GM18907 (cell line): ENCODE measurements at regions not wholly inside any gene's neighbourhood (a gene's known extent, or its start where the extent isn't known, plus 50 kb on each side); places are given as distances from the start of the nearest gene placed in this dataset.

Experiments used
- ATAC-seq: cut with Tn5 transposase; IDR thresholded peaks from one replicate; pipeline ENCODE4 v1.9.1; 2021; ENCODE audit warnings: mild to moderate bottlenecking, moderate library complexity; ENCODE audit not compliant: unreplicated experiment

DNA sequence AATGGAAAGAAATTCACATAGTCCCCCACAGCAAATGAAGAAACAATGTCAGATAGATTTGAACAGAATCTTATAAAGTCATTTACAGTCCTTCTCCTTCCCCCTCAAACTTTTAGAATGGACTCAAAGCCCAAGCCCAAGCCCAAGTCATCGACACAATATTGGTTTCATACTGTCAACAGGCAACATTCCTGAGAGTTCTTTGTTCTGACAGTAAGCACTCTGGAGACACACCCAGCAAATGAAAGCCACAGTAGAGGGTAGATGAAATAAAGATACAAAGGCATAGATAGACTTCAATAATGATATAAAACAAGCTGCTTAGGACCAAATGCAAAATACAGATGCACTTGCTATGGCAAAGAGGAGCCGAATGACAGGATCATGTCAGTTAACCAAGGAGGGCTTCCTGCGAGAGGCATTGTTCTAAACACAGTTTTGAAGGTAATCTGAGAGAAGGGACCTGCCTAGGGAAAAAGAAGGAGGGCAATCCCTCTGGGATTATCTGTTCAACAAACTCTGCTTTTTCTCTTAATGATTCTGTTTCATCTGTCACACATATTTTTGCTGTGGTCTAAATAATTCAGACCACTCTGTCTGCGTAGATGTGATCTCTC is 97.1 kb upstream of the MAP4K3 start:
- ATAC-seq, result no peak

DNA sequence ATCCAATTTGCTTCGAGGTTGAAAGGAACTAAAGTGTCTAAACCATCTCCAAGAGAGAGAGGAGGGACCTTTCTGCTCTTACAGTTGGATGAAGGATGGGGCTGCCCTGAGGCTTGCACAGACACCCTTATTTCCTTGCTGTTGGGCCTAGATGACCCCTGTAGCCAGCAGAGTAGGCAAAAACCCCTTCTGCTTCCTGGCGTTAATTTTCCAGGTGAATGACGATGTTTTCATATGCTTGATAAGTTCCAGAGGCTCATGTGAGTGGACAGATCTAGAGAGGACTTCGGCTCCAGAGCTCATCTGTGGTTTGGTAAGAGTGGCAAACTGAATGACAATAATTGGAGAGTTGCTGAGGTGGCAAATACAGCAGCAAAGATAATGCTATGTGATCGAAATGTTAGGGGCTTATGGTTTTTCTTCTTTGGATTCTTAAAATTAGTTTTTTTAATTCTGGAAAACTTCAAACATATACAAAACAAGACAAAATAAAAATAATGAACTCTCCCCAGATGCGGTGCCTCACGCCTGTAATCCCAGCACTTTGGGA is 98.6 kb upstream of the MAP4K3 start:
- no peak for ATAC-seq

DNA sequence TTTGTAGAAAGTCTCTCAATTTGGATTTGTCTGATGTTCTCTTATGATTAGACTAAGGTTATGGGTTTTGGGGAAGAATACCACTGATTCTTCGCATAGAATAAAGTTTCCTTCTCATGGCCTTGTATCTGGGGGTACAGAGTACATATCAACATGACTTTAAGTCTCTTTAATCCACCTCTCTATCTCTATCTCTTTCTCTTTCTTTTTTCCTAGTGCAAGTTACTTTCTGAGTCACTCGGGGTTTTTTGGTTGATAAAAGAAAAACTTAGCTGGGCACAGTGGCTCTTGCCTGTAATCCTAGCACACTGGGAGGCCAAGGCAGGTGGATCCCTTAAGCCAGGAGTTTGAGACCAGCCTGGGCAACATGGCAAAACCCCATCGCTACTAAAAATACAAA is 100.1 kb upstream of the MAP4K3 start:
- no peak for ATAC-seq

DNA sequence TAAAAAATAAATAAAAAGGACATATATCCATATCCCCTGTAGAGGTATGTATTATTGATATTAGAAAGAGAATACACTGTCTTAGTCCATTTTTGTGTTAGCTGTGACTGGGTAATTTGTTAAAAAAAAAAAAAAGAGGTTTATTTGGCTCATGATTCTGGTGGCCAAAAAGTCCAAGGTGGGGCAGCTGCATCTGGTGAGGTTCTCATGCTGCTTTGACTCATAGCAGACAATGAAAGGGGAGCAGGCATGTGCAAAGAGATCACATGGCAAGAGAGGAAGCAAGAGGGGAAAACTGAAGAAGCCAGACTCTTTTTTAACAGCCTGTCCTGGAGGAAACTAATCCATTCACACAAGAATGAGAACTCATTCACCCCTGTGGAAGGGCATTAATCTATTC is 101.6 kb upstream of the MAP4K3 start:
- no peak for ATAC-seq

DNA sequence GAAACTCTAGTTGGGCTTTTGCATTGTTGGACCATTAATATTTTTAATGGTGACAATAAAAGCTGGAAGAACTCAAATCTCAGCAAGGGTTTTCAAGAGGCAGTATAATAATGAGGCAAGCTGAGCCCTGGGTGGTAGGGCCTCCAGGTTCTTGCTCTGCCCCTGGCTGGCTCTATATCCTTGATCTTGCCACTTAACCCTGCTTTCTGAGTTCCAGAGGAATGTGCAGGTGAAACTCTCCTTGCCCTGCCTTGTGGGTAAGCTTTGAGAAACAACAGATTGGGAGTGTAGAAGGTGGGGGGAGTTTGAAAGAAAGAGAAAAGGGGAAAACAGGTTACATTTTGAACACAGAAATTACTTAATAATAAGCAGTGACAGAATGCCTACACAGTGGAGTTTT is 103.3 kb upstream of the MAP4K3 start:
- no peak for ATAC-seq

DNA sequence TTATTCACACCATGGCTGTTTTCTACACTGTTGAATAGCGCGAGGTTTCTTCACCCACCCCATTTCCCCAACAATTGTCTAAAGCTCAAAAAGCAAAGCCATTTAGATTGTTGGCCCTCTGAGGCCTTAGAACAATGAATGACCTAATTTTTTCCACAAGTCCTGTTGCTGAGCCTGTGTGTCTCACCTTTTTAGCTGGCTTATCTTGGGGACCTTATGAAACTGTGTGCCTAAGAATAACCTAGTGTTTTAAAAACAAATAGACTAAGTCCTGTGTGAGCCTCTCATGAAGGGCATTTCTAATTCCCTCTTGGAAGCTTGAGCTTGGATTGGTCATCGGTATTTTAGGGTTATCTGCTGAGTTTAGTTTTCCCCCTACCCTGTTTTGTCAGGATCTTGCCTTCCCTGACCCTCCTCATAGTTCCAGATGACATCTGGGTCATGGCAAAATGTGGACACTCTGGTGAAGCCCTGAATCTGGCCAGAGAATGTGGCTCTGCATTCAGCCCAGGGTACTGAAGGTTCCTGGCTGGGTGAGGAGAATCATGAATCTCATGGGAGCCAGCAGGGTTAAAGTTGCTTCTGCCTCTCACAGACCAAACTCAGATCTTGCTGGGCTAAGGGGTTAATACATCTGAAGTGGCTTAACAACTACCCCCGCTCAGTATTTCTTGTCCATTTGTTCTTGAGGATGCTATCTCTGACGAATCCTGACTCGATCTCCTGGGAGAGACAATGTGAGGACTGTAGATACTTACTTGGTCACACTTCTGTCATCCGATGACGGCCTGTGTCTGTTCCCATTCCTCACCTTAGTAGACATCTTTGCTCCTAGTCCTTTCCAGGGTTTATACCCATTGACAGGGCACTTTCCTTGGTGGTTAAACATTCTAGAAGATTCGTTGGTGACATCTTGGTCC is 104.2 kb upstream of the MAP4K3 start:
- ATAC-seq, result no peak

DNA sequence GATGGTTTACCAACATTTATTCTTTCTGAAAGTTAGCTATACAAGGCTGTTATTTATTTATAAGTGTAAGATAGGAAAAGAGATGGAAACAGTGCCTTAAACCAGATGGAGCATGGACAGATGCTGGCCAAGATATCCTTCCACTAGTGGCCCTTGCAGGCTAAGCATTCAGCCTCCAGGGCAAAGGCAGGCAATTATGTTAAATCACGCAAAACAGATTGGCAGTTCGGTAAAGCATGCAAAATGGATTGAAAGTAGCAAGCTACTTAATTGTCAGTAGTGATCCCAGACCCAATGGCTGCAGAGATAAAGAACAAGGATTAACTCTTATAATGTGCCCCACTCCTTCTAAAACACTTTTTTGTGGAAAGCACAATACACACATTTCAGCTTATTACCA is 105.4 kb upstream of the MAP4K3 start:
- no peak for ATAC-seq

DNA sequence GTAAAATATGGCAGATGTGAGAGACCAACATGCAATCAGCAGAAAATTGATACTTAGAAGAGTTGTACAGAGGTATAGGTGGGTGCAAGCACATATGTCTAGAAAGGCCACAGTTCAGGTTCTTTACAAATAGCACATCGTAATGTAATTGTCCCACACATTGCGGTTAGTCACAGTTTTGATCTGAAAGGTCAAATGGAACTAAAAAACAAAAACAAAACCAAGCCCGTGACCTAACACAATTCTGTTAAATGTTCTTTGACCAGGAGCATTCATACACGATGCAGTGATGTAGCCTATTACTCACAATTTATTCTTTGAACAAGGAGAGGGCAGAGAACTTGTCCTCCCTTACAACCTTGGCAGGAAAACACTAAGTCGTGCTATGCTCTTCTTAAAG is 108.9 kb upstream of the MAP4K3 start:
- ATAC-seq, result no peak

DNA sequence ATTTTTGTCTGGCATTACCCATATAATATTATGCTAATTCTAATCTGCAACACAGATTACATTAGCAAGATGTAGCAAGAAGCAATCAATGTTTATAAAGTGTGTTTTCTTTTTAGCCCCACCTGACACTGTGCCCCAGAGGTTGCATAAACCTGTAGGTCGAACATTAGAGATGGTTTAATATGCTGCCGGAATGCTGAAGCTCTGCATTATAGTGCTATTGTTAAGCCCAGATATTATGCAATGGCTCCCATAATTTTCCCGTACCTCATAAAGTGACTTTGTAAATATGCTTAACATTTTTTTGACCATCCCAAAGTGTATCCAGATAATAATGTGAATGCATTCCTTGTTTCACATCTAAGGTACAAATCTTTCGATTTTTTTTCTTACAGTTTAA is 109.3 kb upstream of the MAP4K3 start:
- no peak for ATAC-seq

DNA sequence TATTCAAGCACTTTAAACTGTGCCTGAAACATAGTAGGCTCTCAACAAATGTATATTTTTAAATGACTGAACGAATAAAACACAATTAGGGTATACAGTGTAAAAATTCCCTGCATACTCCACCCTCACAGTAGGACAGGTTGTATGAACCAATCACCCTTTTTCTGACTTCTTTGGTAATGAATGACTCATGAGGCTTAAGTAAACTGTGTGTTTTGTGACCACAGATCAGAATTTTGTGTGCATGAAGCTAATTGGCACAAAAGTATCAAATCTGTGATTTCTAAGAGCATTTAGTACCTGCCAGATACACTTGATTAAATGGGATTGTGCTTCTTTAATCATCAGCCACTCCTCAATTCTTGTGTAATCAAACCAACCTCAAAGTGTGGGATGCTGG is 109.9 kb upstream of the MAP4K3 start:
- no peak for ATAC-seq

DNA sequence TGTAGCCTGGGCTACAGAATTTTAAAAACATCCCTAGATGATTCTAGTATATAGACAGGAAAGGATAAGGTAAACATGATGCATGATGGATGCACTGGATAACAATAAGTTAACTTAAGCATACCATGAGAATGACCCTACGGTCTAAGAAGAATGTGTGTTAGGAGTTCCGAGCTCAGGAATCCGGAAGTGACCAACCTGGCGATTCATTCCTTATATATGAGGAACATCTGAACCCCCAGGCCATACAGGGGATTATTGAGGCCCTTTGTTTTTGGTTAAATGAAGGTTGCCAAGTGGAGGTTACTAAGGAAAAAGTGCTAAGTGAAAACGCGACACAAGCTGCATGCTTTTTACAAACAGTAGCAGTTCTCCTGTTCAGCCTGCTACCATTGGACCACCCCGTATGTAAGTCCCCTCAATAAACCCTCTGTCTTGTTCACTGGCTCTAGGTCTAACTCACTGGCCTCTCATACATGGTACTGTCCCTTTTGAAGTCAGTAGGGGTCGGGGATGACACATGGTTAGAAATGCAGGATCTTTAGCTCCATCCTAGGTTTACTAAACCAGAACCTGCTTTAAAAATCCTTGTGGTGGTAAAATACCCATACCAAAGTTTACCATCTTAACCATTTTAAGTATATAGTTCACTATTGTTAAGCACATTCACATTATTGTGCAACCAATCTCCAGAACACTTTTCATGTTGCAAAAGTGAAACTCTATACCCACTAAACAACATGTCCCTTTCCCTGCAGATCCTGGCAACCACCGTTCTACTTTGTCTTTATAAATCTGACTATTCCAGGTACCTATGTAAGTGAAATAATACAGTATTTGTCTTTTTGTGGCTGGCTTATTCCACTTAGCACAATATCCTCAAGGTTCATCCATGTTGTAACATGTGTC is 111.0 kb upstream of the MAP4K3 start:
- ATAC-seq, result no peak

DNA sequence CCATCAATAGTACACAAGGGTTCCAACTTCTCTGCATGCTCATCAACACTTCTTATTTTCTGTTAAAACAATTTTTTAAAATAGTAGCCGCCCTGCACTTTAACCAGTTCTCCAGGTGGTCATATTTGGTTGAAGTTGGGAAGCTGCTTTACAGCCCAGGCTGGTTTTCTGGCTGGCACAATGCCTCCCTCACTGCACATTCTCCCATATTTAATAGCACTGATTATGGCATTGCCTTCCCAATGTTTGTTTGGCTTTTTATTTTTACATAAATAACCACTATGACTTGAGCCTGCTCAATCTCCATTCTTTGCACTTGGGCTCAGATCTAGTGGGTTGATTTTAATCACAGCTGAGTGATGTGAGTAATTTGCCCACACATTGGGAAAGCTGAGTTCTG is 111.9 kb upstream of the MAP4K3 start:
- ATAC-seq, result no peak

DNA sequence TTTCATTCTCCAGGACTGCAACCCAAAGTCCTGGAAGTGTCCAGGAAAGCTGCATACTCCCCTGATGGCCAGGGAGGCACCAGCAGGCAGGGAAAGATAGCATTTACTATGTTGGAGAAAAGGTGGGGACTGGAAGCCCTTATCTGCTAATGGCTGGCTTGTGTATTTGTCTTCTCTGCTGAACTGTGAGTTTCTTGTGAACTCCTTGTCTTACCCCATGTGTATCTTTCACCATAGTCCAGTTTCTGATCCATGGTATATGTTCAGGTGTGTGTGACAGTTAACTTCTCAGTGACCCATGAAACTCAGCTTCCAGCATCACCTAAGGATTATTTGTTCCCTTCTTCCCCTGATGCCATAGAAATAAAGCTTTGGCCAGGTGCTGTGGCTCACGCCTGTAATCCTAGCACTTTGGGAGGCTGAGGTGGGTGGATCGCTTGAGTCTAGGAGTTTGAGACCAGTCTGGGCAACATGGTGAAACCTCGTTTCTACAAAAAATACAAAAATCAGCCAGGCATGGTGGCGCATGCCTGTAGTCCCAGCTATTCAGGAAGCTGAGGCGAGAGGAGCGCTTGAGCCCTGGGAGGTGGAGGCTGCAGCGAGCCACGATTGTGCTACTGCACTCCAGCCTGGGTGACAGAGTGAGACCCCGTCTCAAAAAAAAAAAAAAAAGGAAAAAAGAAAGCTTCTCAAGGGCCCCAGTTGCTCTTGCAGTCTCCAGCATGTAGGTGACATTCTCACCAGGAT is 112.8 kb upstream of the MAP4K3 start:
- no peak for ATAC-seq

DNA sequence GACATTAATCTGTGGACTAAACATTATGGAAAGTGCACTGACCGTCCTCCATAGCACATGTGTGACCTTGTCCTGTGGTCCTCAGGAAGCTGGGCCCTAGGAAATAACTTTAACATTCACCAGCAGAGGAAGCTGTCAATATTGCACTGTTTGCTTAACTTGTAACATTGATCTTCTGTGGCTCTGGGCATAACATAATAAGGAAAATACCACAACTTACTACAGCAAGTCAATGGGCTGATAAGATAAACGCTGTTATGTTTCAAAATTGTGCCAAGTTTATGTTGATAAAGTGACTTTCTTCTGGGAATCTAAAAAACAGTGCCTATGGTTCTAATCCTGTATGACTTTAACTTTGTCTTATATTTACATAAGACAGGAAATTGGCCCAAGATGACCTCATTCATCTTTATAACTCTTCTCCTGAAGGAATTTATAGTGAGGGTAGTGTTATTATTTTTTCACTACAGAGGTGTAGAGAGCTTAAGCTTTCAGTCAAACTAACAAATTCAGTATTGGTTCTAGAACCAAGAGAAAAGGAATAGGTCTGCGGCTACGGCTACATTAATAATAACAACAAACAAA is 113.7 kb upstream of the MAP4K3 start:
- ATAC-seq, result no peak

DNA sequence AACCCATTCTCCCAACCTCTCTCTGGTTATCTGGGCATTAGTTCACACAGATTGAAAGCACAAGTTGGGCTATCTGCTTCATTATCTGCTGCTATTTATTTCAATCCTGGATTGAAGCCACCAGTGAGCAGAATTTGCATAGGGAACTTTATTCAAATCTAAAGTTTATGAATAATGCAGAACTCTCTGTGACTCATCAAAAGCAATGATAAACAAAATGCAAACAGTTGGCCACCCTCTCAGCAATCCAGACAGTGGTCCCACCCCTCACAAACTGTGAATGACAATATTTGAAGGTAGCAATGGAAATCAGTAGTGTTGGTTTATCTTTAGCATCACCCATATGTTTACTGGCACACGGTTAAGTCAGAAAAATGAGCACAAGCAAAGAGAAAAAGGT is 106.8 kb upstream of the TMEM178A start:
- ATAC-seq, result no peak

DNA sequence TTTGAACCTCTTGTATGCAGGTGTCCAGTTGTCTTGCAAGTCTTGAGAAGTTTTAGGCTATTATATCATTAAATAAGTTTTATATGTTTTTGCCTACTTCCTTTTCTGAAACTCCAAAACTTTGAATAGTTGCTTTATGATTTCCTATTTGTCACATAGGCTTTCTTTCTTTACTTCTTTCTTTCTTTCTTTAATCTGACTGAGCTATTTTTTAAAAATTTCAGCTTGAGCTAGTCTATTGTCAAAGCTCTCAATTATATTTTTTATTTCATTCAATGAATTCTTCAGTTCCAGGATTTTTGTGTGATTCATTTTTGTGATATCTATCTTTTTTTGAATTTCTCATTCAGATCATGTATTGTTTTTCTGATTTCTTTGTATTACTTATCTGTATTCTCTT is 102.1 kb upstream of the TMEM178A start:
- no peak for ATAC-seq

DNA sequence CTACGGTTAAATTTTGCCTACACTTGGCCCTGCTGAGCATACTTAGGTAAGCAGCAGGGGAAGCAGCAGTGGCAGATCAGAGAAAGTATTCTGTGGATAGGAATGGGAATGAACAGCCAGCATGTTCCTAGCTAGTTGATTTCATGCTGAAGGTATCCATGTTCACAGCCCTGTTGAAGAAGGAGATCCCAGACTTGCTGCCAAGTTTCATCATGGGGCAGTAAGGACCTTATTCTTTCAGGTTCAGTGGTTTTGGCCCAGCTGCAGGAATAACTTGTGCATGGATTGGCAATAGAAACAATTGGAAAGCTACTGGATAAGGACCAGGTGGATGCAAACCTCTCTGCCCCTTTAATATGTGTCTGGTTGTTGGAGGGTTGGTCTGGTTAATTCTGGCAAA is 98.2 kb upstream of the TMEM178A start:
- ATAC-seq, result no peak

DNA sequence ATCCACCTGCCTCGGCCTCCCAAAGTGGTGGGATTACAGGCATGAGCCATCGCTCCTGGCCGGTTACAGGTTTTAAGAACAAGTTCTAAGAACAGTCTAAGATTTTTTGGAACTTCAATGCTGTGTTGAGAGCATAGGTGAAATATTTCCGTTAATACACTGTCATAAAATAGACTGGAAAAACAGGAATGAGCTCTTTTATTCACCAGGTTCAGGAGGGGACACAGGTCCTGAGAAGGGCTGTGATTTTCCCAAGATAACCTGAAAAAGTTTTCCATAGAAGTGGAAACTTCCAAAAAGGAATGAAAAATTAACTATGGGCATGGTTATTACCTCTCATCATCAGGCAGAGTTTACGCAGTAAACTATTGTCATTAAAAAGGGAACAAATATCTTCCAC is 97.6 kb upstream of the TMEM178A start:
- ATAC-seq, result no peak

DNA sequence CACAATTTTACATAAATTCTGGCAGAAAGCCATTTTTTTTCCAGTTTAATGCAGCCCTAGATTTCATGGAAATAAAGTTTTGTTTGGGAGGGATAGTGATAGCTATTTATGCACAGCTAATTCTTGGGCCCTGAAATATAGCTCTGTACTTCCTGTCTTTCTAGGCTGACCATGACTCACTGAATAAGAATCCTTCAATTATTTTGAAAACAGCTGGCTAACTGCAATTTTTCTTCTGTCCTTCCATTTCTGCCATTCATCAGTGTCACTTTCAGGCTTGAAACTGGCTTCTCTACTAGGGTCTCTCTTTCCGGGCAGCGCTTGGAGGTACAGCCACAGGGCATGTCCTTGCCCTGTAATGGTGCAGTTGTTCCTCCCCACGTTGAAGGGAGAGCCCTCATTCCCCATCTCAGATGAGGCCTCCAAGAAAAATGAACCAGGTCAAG is 97.1 kb upstream of the TMEM178A start:
- ATAC-seq, result no peak

DNA sequence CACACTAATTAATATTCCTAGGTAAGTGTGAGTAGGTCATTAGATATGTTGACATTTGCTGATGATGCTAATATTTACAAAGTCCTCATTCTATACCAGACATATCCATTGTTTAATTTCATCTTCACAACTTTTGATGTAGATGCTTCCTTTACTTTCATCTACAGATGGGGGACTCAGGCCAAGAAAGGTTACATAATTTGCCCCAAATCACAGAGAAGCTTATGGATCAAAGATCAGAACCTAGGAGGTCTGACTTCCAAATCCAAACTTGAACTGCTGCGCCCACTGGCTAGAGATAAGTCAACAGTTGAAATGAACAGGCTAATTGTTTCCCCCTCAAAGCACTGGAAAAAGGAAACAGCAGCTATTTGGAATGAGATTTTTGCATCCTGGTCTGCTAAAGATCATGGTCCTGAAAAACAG is 95.6 kb upstream of the TMEM178A start:
- ATAC-seq, result no peak
